Keratinocyte (primary cell): ENCODE measurements at regions not wholly inside any gene's neighbourhood (a gene's known extent, or its start where the extent isn't known, plus 50 kb on each side); places are given as distances from the start of the nearest gene placed in this dataset.

Source experiments
- DNase-seq: peaks from one replicate; pipeline ENCODE4 v3.0.0-alpha.2; 2011; ENCODE audit warnings: low read depth, missing footprints, low spot score
- FAIRE-seq: peaks from 2 replicates; lab custom pipeline; 2011; peaks lifted over from hg19 to GRCh38; lab: Jason Lieb, UNC
- H2AFZ ChIP-seq: 2 replicates; pipeline ENCODE4 v1.6.0; 2012; ENCODE audit warnings: low read length, control low read depth, inconsistent platforms; ENCODE audit not compliant: control insufficient read depth
- H3K27ac ChIP-seq: 2 replicates; pipeline ENCODE4 v1.5.1; 2011; ENCODE audit warnings: low read length; ENCODE audit not compliant: control insufficient read depth, insufficient read depth
- H3K27me3 ChIP-seq: 3 replicates; pipeline ENCODE4 v1.6.0; 2011; ENCODE audit warnings: low read length; ENCODE audit not compliant: control insufficient read depth, insufficient read depth; ENCODE audit errors: extremely low read depth
- H3K36me3 ChIP-seq, 2 experiments: 2 replicates in 1 of 2; 3 replicates in 1 of 2; pipeline ENCODE4 v1.5.1; 2011; ENCODE audit warnings: low read length in 2 of 2, mild to moderate bottlenecking in 1 of 2; ENCODE audit not compliant: control insufficient read depth in 2 of 2, insufficient read depth in 2 of 2; ENCODE audit errors: extremely low read depth in 1 of 2
- H3K4me1 ChIP-seq: 3 replicates; pipeline ENCODE4 v1.5.1; 2011; ENCODE audit warnings: low read length; ENCODE audit not compliant: control insufficient read depth, insufficient read depth; ENCODE audit errors: extremely low read depth
- H3K4me2 ChIP-seq: 3 replicates; pipeline ENCODE4 v1.6.0; 2011; ENCODE audit warnings: low read depth, low read length; ENCODE audit not compliant: control insufficient read depth, insufficient read depth; ENCODE audit errors: extremely low read depth
- H3K4me3 ChIP-seq, 3 experiments: fragments of 200-600 bp in 1 of 3; sonication (generic) in 1 of 3; 2 replicates in 2 of 3; 3 replicates in 1 of 3; pipeline ENCODE4 v1.5.1; 2011 to 2016; ENCODE audit warnings: low read length in 3 of 3, mild to moderate bottlenecking in 3 of 3, control low read depth in 2 of 3, inconsistent platforms in 1 of 3, low read depth in 1 of 3, mixed read lengths in 1 of 3, mixed run types in 1 of 3, moderate library complexity in 1 of 3; ENCODE audit not compliant: control insufficient read depth in 2 of 3, insufficient read depth in 2 of 3; ENCODE audit errors: extremely low read depth in 1 of 3
- H3K79me2 ChIP-seq: 2 replicates; pipeline ENCODE4 v1.6.0; 2012; ENCODE audit warnings: low read length; ENCODE audit not compliant: control insufficient read depth, insufficient read depth
- H3K9ac ChIP-seq: 3 replicates; pipeline ENCODE4 v1.6.0; 2011; ENCODE audit warnings: low read length; ENCODE audit not compliant: control insufficient read depth, insufficient read depth; ENCODE audit errors: extremely low read depth
- H3K9me1 ChIP-seq: 3 replicates; pipeline ENCODE4 v1.6.0; 2011; ENCODE audit warnings: low read length; ENCODE audit not compliant: control insufficient read depth, insufficient read depth; ENCODE audit errors: extremely low read depth
- H3K9me3 ChIP-seq: 2 replicates; pipeline ENCODE4 v1.5.1; 2012; ENCODE audit warnings: low read depth, low read length; ENCODE audit not compliant: control insufficient read depth
- H4K20me1 ChIP-seq: 3 replicates; pipeline ENCODE4 v1.6.0; 2011; ENCODE audit warnings: low read length; ENCODE audit not compliant: control insufficient read depth, insufficient read depth; ENCODE audit errors: extremely low read depth
- CTCF ChIP-seq, 3 experiments: IDR thresholded peaks in 1 of 3; conservative IDR thresholded peaks in 1 of 3; optimal IDR thresholded peaks in 1 of 3; 2 replicates in 2 of 3; 3 replicates in 1 of 3; pipeline versions ENCODE3 to v1.5.1; 2011; ENCODE audit warnings: low read length in 3 of 3, mild to moderate bottlenecking in 3 of 3, moderate library complexity in 2 of 3, control low read depth in 1 of 3, inconsistent platforms in 1 of 3; ENCODE audit not compliant: insufficient read depth in 2 of 3; ENCODE audit errors: extremely low read depth in 1 of 3
- EZH2 ChIP-seq: IDR thresholded peaks from one replicate; pipeline ENCODE4 v1.6.1; 2012; ENCODE audit warnings: inconsistent platforms, mild to moderate bottlenecking, low read length, moderate library complexity
- dilution Hi-C: fragments of 300-500 bp; cut with MboI; formaldehyde crosslinking; loops from one replicate; pipeline ENCODE4 v1.7.0; 2020; ENCODE audit warnings: low sequenced_read_pairs; ENCODE audit not compliant: extremely low pct_ligation_motif_present

GRCh38 chr20:52722926-52723688, 249.1 kb upstream of the TSHZ2 start:
- Histone ChIP-seq H3K9me1 (no peaks in the 10 kb centered on the region), H3K4me3 (no peak overlapping the region), H4K20me1 (no peaks in the 10 kb centered on the region), H3K9ac (no peak overlapping the region), H3K9me3 (no peaks in the 10 kb centered on the region), H3K27ac (no peak overlapping the region), H3K79me2 (no peaks in the 10 kb centered on the region), H3K4me2 (no peak overlapping the region), H3K27me3 (no peaks in the 10 kb centered on the region), H3K4me1 (no peaks in the 10 kb centered on the region), H3K36me3 (no peaks in the 10 kb centered on the region), H2AFZ (no peak overlapping the region)
- FAIRE-seq = no peak
- no peak for DNase-seq
- dilution Hi-C loops = no loop called here
- TF ChIP-seq CTCF (optimal IDR thresholded peaks at IDR 0.05 in 1 of 3, IDR thresholded peaks at IDR 0.05 in 1 of 3, conservative IDR thresholded peaks at IDR 0.05 in 1 of 3; ENCODE audit: extremely low read depth in 1 of 3, insufficient read depth in 2 of 3, low read length in 3 of 3) = no peak

GRCh38 chr20:52708137-52708536, 264.0 kb upstream of the TSHZ2 start:
- DNase-seq (no peak), FAIRE-seq (no peak)
- H3K79me2 ChIP-seq = no peaks in the 10 kb centered on the region
- no peaks in the 10 kb centered on the region for H3K36me3 ChIP-seq
- H3K27ac ChIP-seq = no peak overlapping the region
- no peak overlapping the region for H2AFZ ChIP-seq
- H3K9ac ChIP-seq = no peak overlapping the region
- no peaks in the 10 kb centered on the region for H3K4me1 ChIP-seq
- H4K20me1 ChIP-seq = no peaks in the 10 kb centered on the region
- no peak overlapping the region for H3K4me3 ChIP-seq
- no peaks in the 10 kb centered on the region for H3K27me3 ChIP-seq
- no peaks in the 10 kb centered on the region for H3K9me1 ChIP-seq
- no peak overlapping the region for H3K4me2 ChIP-seq
- dilution Hi-C loops = no loop called here
- no peaks in the 10 kb centered on the region for H3K9me3 ChIP-seq
- TF ChIP-seq CTCF (optimal IDR thresholded peaks at IDR 0.05 in 1 of 3, IDR thresholded peaks at IDR 0.05 in 1 of 3, conservative IDR thresholded peaks at IDR 0.05 in 1 of 3; ENCODE audit: extremely low read depth in 1 of 3, insufficient read depth in 2 of 3, low read length in 3 of 3) (no peak), EZH2 (no peak)
